ENCODE measurements at regions not wholly inside any gene's neighbourhood (a gene's known extent, or its start where the extent isn't known, plus 50 kb on each side); places are given as distances from the start of the nearest gene placed in this dataset.
"Not testable (repeated sequence)": the region's sequence is repeated elsewhere in the genome, so short reads cannot be mapped to it uniquely, and the experiment has no call there.

DNA sequence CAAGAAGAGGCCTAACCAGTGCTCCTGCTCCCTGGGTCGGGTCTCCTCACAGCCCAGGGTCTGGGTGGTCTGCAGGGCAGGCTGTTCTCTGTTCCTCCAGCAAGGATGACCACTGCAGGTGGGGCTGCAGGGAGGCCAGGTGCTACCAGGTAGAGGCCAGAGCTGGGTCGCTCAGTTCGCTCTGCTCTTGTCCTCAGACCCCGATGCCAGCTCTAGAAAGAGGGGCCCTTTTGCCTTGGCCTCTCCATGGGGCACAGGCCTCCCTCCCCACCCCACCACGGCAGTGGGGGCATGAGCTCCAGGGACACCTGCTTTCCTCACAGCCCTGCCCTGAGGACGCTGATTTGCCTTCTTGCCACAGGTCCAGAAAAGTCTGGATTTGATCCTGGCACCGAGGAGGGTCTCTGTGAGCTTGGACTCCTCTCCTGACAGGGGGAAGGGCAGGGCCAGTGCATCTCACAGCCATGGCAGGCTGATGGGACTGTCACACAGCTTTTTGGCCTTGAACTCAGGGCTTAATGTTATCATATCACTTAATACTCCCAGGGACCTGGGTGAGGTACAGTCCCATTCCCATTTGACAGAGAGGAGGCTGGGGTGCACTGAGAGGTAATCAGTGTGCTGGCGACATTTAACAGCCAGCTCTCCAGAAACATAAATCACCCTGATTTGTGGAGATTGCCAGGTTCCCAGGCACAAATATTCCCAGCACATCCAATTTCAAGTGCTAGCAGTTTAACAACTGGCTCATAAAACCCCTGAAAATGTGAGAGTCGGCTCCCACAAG lies 273.0 kb upstream of the SFSWAP start:
- H2BK5ac ChIP-seq (ENCODE audit: low read depth, low read length, poor library complexity, severe bottlenecking), result no peak overlapping the region
- ChIA-PET POLR2A (ENCODE audit: unreplicated experiment) (no interaction called here), CTCF (no interaction called here)
- no peaks in the 10 kb centered on the region for H4K20me1 ChIP-seq (ENCODE audit: insufficient read depth, low read length)
- no peak overlapping the region for H2AK9ac ChIP-seq (replicated peaks; ENCODE audit: low read depth, low read length, poor library complexity)
- no peak overlapping the region for H3K27ac ChIP-seq (ENCODE audit: insufficient read depth, low read length)
- H2BK15ac ChIP-seq (ENCODE audit: low read depth, low read length), result no peak overlapping the region
- dilution Hi-C loops (cut with HindIII; ENCODE audit: low sequenced_read_pairs, unreplicated experiment) (no loop called here), intact Hi-C loops (cut with micrococcal nuclease) (no loop called here), in situ Hi-C loops (cut with MboI; ENCODE audit: low sequenced_read_pairs) (no loop called here)
- H3K14ac ChIP-seq (replicated peaks; ENCODE audit: low read depth, low read length), result no peak overlapping the region
- H2AK5ac ChIP-seq (ENCODE audit: low read depth, low read length), result no peak overlapping the region
- H3K27me3 ChIP-seq (ENCODE audit: control insufficient read depth, insufficient read depth, low read length), result no peaks in the 10 kb centered on the region
- no peak overlapping the region for H4K91ac ChIP-seq (ENCODE audit: insufficient read depth, low read depth, low read length)
- H2AFZ ChIP-seq (replicated peaks; ENCODE audit: low read length, poor library complexity), result no peak overlapping the region
- ATAC-seq (ENCODE audit: low read depth), result no peak
- no peak overlapping the region for H3K4me2 ChIP-seq (ENCODE audit: low read depth, low read length)
- H3K4me1 ChIP-seq (ENCODE audit: control insufficient read depth, insufficient read depth, low read length), result no peaks in the 10 kb centered on the region
- no TSS peak for BruUV-seq (replicated peaks)
- no peak overlapping the region for H3K18ac ChIP-seq (ENCODE audit: low read depth, low read length)
- no peak overlapping the region for H3K9ac ChIP-seq (ENCODE audit: low read depth, low read length)
- peaks cover 19% of the 10 kb centered on the region for H3K9me3 ChIP-seq (ENCODE audit: control insufficient read depth, insufficient read depth, low read length)
- TF ChIP-seq MAZ (IDR thresholded peaks at IDR 0.05; ENCODE audit: borderline replicate concordance, low read depth, low read length), result no peak
- no peak overlapping the region for H2BK20ac ChIP-seq (ENCODE audit: low read depth, low read length)
- DNase-seq, result no peak
- no peak overlapping the region for H3K23ac ChIP-seq (ENCODE audit: low read depth, low read length)
- H3K79me1 ChIP-seq (ENCODE audit: low read depth in 1 of 2, low read length in 2 of 2), result no peaks in the 10 kb centered on the region
- H3K4ac ChIP-seq (ENCODE audit: low read depth, low read length), result no peak overlapping the region
- H4K8ac ChIP-seq (ENCODE audit: low read depth in 2 of 2, low read length in 2 of 2), result no peak overlapping the region
- no peaks in the 10 kb centered on the region for H3K36me3 ChIP-seq (ENCODE audit: control insufficient read depth, insufficient read depth, low read length)
- H3K4me3 ChIP-seq (ENCODE audit: insufficient read depth, low read depth, low read length), result no peak overlapping the region
- no peak overlapping the region for H4K5ac ChIP-seq (ENCODE audit: low read depth, low read length)
- no peak overlapping the region for H3K56ac ChIP-seq (ENCODE audit: extremely low read depth, insufficient read depth, low read length)
- no peaks in the 10 kb centered on the region for H3K9me1 ChIP-seq (ENCODE audit: insufficient read depth, low read length)
- H2BK120ac ChIP-seq (ENCODE audit: low read depth, low read length), result no peak overlapping the region
- WGBS, 2 experiments (ENCODE audit: extremely low coverage in 2 of 2, insufficient read length in 1 of 2), result no CpG with 5 or more reads among the region's 9 CpGs

DNA sequence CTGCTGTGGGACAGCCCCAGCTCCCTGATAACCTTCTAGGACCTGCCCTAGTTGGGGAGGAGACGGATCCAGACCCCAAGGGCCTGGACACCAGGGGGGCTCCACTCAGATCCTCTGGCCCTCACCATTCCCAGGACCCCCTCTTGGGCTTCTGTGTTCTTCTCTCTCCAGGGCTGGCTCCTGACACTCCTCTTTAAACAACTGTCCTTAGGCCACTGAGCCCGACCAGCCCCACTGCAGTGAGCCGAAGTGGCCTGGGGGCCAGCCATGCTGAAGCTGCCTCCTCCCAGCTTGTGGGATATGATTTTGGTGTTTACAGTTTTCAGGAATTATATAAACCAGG lies 272.4 kb upstream of the SFSWAP start:
- H3K9me3 ChIP-seq (ENCODE audit: control insufficient read depth, insufficient read depth, low read length), result peaks cover 23% of the 10 kb centered on the region
- H3K9ac ChIP-seq (ENCODE audit: low read depth, low read length); H2BK120ac ChIP-seq (ENCODE audit: low read depth, low read length); DNase-seq; H2AFZ ChIP-seq (replicated peaks; ENCODE audit: low read length, poor library complexity); H3K79me1 ChIP-seq (ENCODE audit: low read depth in 1 of 2, low read length in 2 of 2); BruUV-seq (replicated peaks); H3K27ac ChIP-seq (ENCODE audit: insufficient read depth, low read length); in situ Hi-C loops (cut with MboI; ENCODE audit: low sequenced_read_pairs); CTCF ChIA-PET; H3K56ac ChIP-seq (ENCODE audit: extremely low read depth, insufficient read depth, low read length); H3K4me2 ChIP-seq (ENCODE audit: low read depth, low read length); H2BK20ac ChIP-seq (ENCODE audit: low read depth, low read length); H3K18ac ChIP-seq (ENCODE audit: low read depth, low read length); H3K27me3 ChIP-seq (ENCODE audit: control insufficient read depth, insufficient read depth, low read length); H2AK9ac ChIP-seq (replicated peaks; ENCODE audit: low read depth, low read length, poor library complexity); dilution Hi-C loops (cut with HindIII; ENCODE audit: low sequenced_read_pairs, unreplicated experiment); H2BK5ac ChIP-seq (ENCODE audit: low read depth, low read length, poor library complexity, severe bottlenecking); intact Hi-C loops (cut with micrococcal nuclease); H3K4me3 ChIP-seq (ENCODE audit: insufficient read depth, low read depth, low read length); H3K9me1 ChIP-seq (ENCODE audit: insufficient read depth, low read length); H3K4me1 ChIP-seq (ENCODE audit: control insufficient read depth, insufficient read depth, low read length); H4K91ac ChIP-seq (ENCODE audit: insufficient read depth, low read depth, low read length); H2BK15ac ChIP-seq (ENCODE audit: low read depth, low read length); H4K8ac ChIP-seq (ENCODE audit: low read depth in 2 of 2, low read length in 2 of 2); H3K4ac ChIP-seq (ENCODE audit: low read depth, low read length); H4K20me1 ChIP-seq (ENCODE audit: insufficient read depth, low read length); ATAC-seq (ENCODE audit: low read depth); H3K23ac ChIP-seq (ENCODE audit: low read depth, low read length); H3K36me3 ChIP-seq (ENCODE audit: control insufficient read depth, insufficient read depth, low read length); H3K14ac ChIP-seq (replicated peaks; ENCODE audit: low read depth, low read length); POLR2A ChIA-PET (ENCODE audit: unreplicated experiment); H2AK5ac ChIP-seq (ENCODE audit: low read depth, low read length); H4K5ac ChIP-seq (ENCODE audit: low read depth, low read length): not testable (repeated sequence)
- no CpG with 5 or more reads among the region's 3 CpGs for WGBS, 2 experiments (ENCODE audit: extremely low coverage in 2 of 2, insufficient read length in 1 of 2)

Measured in IMR-90 (cell line).